GM06990 (cell line): ENCODE measurements at regions not wholly inside any gene's neighbourhood (a gene's known extent, or its start where the extent isn't known, plus 50 kb on each side); places are given as distances from the start of the nearest gene placed in this dataset.

Experiments
- DNase-seq: peaks from one replicate; pipeline ENCODE4 v3.0.0-alpha.2; 2011; ENCODE audit not compliant: insufficient read length; ENCODE audit errors: extremely low read depth
- H3K27me3 ChIP-seq: replicated peaks from 2 replicates; pipeline ENCODE4 v1.6.0; 2011; ENCODE audit warnings: low read length; ENCODE audit not compliant: control insufficient read depth, insufficient read depth
- H3K36me3 ChIP-seq: 2 replicates; pipeline ENCODE4 v1.5.1; 2011; ENCODE audit warnings: low read length; ENCODE audit not compliant: control insufficient read depth, insufficient read depth
- H3K4me3 ChIP-seq: replicated peaks from 2 replicates; pipeline ENCODE4 v1.5.1; 2011; ENCODE audit warnings: low read depth, mild to moderate bottlenecking, control low read depth, low read length
- CTCF ChIP-seq: IDR thresholded peaks from 2 replicates; pipeline ENCODE4 v1.5.1; 2011; ENCODE audit warnings: low read length, control low read depth, mild to moderate bottlenecking, inconsistent platforms; ENCODE audit not compliant: insufficient read depth, poor library complexity, severe bottlenecking

- no peak for TF ChIP-seq CTCF
- DNase-seq = no peak
- Histone ChIP-seq H3K36me3 (no peaks in the 10 kb centered on the region), H3K4me3 (no peak overlapping the region), H3K27me3 (no peaks in the 10 kb centered on the region; the same call in 1 of the 2 replicates)
These were observed 158.6 kb upstream of the HS6ST1 start for GRCh38 chr2:128477026-128477820.

- no peak for DNase-seq
- TF ChIP-seq CTCF = no peak
- H3K4me3 ChIP-seq = no peak overlapping the region
- H3K27me3 ChIP-seq = no peaks in the 10 kb centered on the region; the same call in 1 of the 2 replicates
- no peaks in the 10 kb centered on the region for H3K36me3 ChIP-seq
These were observed 159.2 kb upstream of the HS6ST1 start for GRCh38 chr2:128477891-128478290.

- Histone ChIP-seq H3K4me3 (no peak overlapping the region), H3K27me3 (no peaks in the 10 kb centered on the region; the same call in 1 of the 2 replicates), H3K36me3 (no peaks in the 10 kb centered on the region)
- DNase-seq = no peak
- no peak for TF ChIP-seq CTCF
These were observed 167.3 kb upstream of the HS6ST1 start for GRCh38 chr2:128485761-128486639.

- Histone ChIP-seq H3K4me3 (no peak overlapping the region), H3K27me3 (no peaks in the 10 kb centered on the region; the same call in 1 of the 2 replicates), H3K36me3 (no peaks in the 10 kb centered on the region)
- no peak for DNase-seq
- no peak for TF ChIP-seq CTCF
These were observed 168.1 kb upstream of the HS6ST1 start for GRCh38 chr2:128486640-128487375.

GRCh38 chr2:128487650-128488387, 169.2 kb upstream of the HS6ST1 start:
- no peaks in the 10 kb centered on the region for H3K36me3 ChIP-seq
- H3K4me3 ChIP-seq = no peak overlapping the region
- no peak for DNase-seq
- no peak for TF ChIP-seq CTCF
- no peaks in the 10 kb centered on the region; the same call in 1 of the 2 replicates for H3K27me3 ChIP-seq
